HCT116 (cell line): ENCODE measurements at regions not wholly inside any gene's neighbourhood (a gene's known extent, or its start where the extent isn't known, plus 50 kb on each side); places are given as distances from the start of the nearest gene placed in this dataset.
A peak's percentile ranks its signal among the peaks of the same experiment; 100 is the strongest.

Experiments used
- ATAC-seq: fragments of 200-7000 bp; cut with Tn5 transposase; 2 replicates; pipeline ENCODE4 v1.9.1; 2020; ENCODE audit warnings: mild to moderate bottlenecking, moderate library complexity
- BruUV-seq: library from RNA; stranded (reverse); fragments of 400-500 nt; replicated peaks from 2 replicates; lab custom pipeline; 2021; lab: Mats Ljungman, UMichigan
- CTCF ChIA-PET: fragments of 300-600 bp; sonication (Branson Sonifier 250); formaldehyde crosslinking; loops from one replicate; lab custom pipeline; 2021; ENCODE audit warnings: antibody characterized with exemption; lab: Charles Lee
- POLR2A ChIA-PET: fragments of 300-600, 350-600 bp; sonication (Branson Sonifier 250); formaldehyde crosslinking; loops from one replicate; lab custom pipeline; 2021; ENCODE audit warnings: antibody characterized with exemption; lab: Charles Lee
- RAD21 ChIA-PET, 2 experiments: fragments of 300-600 bp; sonication (Branson Sonifier 250); formaldehyde crosslinking; loops; one replicate each; lab custom pipeline; 2023; ENCODE audit warnings: low total read pairs in 2 of 2; ENCODE audit not compliant: uncharacterized antibody in 2 of 2, unreplicated experiment in 2 of 2, low non-redundant PET in 1 of 2; lab: Charles Lee
- DNase-seq: peaks from one replicate; pipeline ENCODE4 v3.0.0-alpha.2; 2010; ENCODE audit warnings: low read depth, low spot score
- H2AFZ ChIP-seq: fragments of 200-600 bp; shearing (Covaris generic), sonication (generic); 2 replicates; pipeline ENCODE4 v1.6.1; 2017; ENCODE audit warnings: low read depth, mixed run types, mixed read lengths, antibody characterized with exemption, low read length; ENCODE audit not compliant: poor library complexity, severe bottlenecking
- H3K27ac ChIP-seq: 2 replicates; pipeline ENCODE4 v1.5.1; 2012; ENCODE audit warnings: low read depth, low read length
- H3K27me3 ChIP-seq: fragments of 200-600 bp; sonication (generic); 2 replicates; pipeline ENCODE4 v1.6.1; 2016; ENCODE audit warnings: mixed run types, low read length, mixed read lengths; ENCODE audit not compliant: insufficient read depth
- H3K36me3 ChIP-seq, 2 experiments: fragments of 200-500 bp in 1 of 2; fragments of 200-600 bp in 1 of 2; sonication (Bioruptor generic) in 1 of 2; sonication (generic) in 1 of 2; 2 replicates each; pipeline versions ENCODE4 v1.5.1 to v1.6.1; 2014 to 2016; ENCODE audit warnings: low read length in 2 of 2, inconsistent platforms in 1 of 2, mixed read lengths in 1 of 2, mixed run types in 1 of 2; ENCODE audit not compliant: insufficient read depth in 2 of 2, control insufficient read depth in 1 of 2
- H3K4me1 ChIP-seq, 2 experiments: fragments of 200-600 bp in 1 of 2; sonication (generic) in 1 of 2; 2 replicates each; pipeline versions ENCODE4 v1.5.1 to v1.6.1; 2012 to 2017; ENCODE audit warnings: low read length in 2 of 2, inconsistent platforms in 1 of 2, mild to moderate bottlenecking in 1 of 2, mixed read lengths in 1 of 2, mixed run types in 1 of 2, moderate library complexity in 1 of 2; ENCODE audit not compliant: insufficient read depth in 2 of 2, control insufficient read depth in 1 of 2
- H3K4me2 ChIP-seq: fragments of 200-600 bp; sonication (generic); 2 replicates; pipeline ENCODE4 v1.6.1; 2017; ENCODE audit warnings: mixed run types, low read length, mixed read lengths
- H3K4me3 ChIP-seq, 2 experiments: fragments of 200-600 bp in 1 of 2; sonication (generic) in 1 of 2; replicated peaks in 1 of 2; 2 replicates each; pipeline ENCODE4 v1.5.1; 2011 to 2016; ENCODE audit warnings: low read length in 2 of 2, control low read depth in 1 of 2, low read depth in 1 of 2, mild to moderate bottlenecking in 1 of 2, mixed read lengths in 1 of 2, mixed run types in 1 of 2
- H3K79me2 ChIP-seq: fragments of 200-600 bp; sonication (generic); 2 replicates; pipeline ENCODE4 v1.6.1; 2017; ENCODE audit warnings: mild to moderate bottlenecking, mixed run types, low read length, moderate library complexity, mixed read lengths; ENCODE audit not compliant: insufficient read depth
- H3K9ac ChIP-seq: fragments of 200-600 bp; sonication (generic); 2 replicates; pipeline ENCODE4 v1.6.1; 2016; ENCODE audit warnings: low read length, mixed read lengths
- H3K9me2 ChIP-seq: fragments of 200-600 bp; sonication (generic), shearing (Covaris generic); 2 replicates; pipeline ENCODE4 v1.6.1; 2017; ENCODE audit warnings: mixed run types, mild to moderate bottlenecking, moderate library complexity; ENCODE audit not compliant: insufficient read depth
- H3K9me3 ChIP-seq, 2 experiments: fragments of 200-500 bp in 1 of 2; fragments of 200-600 bp in 1 of 2; sonication (Bioruptor generic) in 1 of 2; sonication (generic) in 1 of 2; 2 replicates each; pipeline ENCODE4 v1.6.1; 2014 to 2017; ENCODE audit warnings: low read length in 2 of 2, mixed read lengths in 2 of 2, inconsistent platforms in 1 of 2, low read depth in 1 of 2, mild to moderate bottlenecking in 1 of 2, mixed run types in 1 of 2, moderate library complexity in 1 of 2; ENCODE audit not compliant: control insufficient read depth in 1 of 2, insufficient read depth in 1 of 2
- H4K20me1 ChIP-seq: fragments of 200-600 bp; sonication (generic), shearing (Covaris generic); 2 replicates; pipeline ENCODE4 v1.6.1; 2017; ENCODE audit warnings: mixed run types, mild to moderate bottlenecking, moderate library complexity; ENCODE audit not compliant: insufficient read depth
- CBX3 ChIP-seq: IDR thresholded peaks from 2 replicates; pipeline ENCODE4 v1.6.1; 2012; ENCODE audit warnings: low read depth
- CEBPB ChIP-seq: IDR thresholded peaks from 2 replicates; pipeline ENCODE4 v1.6.1; 2012; ENCODE audit warnings: low read depth
- EGR1 ChIP-seq: IDR thresholded peaks from 2 replicates; pipeline ENCODE4 v1.6.1; 2012; ENCODE audit warnings: low read depth
- JUND ChIP-seq: IDR thresholded peaks from 2 replicates; pipeline ENCODE4 v1.6.1; 2012
- MAX ChIP-seq: IDR thresholded peaks from 2 replicates; pipeline ENCODE4 v1.6.1; 2012
- POLR2A ChIP-seq: IDR thresholded peaks from 2 replicates; pipeline ENCODE4 v1.7.0; 2011; ENCODE audit warnings: borderline replicate concordance; ENCODE audit not compliant: insufficient read depth, insufficient read length; ENCODE audit errors: extremely low read depth
- TCF7L2 ChIP-seq: IDR thresholded peaks from 2 replicates; pipeline ENCODE4 v1.7.0; 2011; ENCODE audit warnings: borderline replicate concordance, inconsistent platforms; ENCODE audit not compliant: insufficient read depth, insufficient read length; ENCODE audit errors: extremely low read depth
- ZNF274 ChIP-seq: fragments of 200-500 bp; sonication (Bioruptor generic); IDR thresholded peaks from 2 replicates; pipeline ENCODE4 v1.6.1; 2014; ENCODE audit warnings: mild to moderate bottlenecking, low read depth, low read length, inconsistent platforms
- intact Hi-C: fragments of 100-400 bp; cut with micrococcal nuclease; formaldehyde crosslinking; loops from 2 replicates; pipeline ENCODE4 v1.10.0; 2022

GRCh38 chr2:226045080-226045479 is 645.6 kb downstream of the NYAP2 start:
- CTCF ChIA-PET, result no interaction called here
- POLR2A ChIA-PET, result interaction anchor here (1.0 to 1.7 kb wide), 2 partner anchors 9 to 14 kb away, joined by 4 to 8 read pairs; no protein-coding TSS in a partner anchor
- no peaks in the 10 kb centered on the region for H3K36me3 ChIP-seq
- DNase-seq (no peak), ATAC-seq (no peak)
- H3K27me3 ChIP-seq, result no peaks in the 10 kb centered on the region
- TF ChIP-seq ZNF274 (no peak), MAX (peak; percentile 66), EGR1 (no peak), JUND (no peak), CBX3 (peak; percentile 32; the same call in 1 of the 2 replicates), CEBPB (no peak), POLR2A (no peak)
- no peaks in the 10 kb centered on the region for H3K9me3 ChIP-seq
- no peak overlapping the region for H3K9ac ChIP-seq
- no TSS peak for BruUV-seq
- no peaks in the 10 kb centered on the region for H4K20me1 ChIP-seq
- no peak overlapping the region for H3K4me3 ChIP-seq
- no peaks in the 10 kb centered on the region for H3K9me2 ChIP-seq
- H3K4me1 ChIP-seq, result peaks cover 70 to 74% of the 10 kb centered on the region in 2 experiments
- no peaks in the 10 kb centered on the region for H3K79me2 ChIP-seq
- intact Hi-C loops, result no loop called here
- RAD21 ChIA-PET, result no interaction called here
- H3K27ac ChIP-seq, result peak overlapping the region; percentile 83
- H2AFZ ChIP-seq, result no peak overlapping the region
- H3K4me2 ChIP-seq, result no peak overlapping the region

- peaks cover 44 to 46% of the 10 kb centered on the region in 2 experiments; a peak in 2 of 4 replicates for H3K4me1 ChIP-seq
- DNase-seq (no peak), ATAC-seq (peak; percentile 52; the same call in 1 of the 2 replicates)
- TF ChIP-seq ZNF274 (no peak), TCF7L2 (peak; percentile 73)
- H3K4me2 ChIP-seq, result no peak overlapping the region
- no peaks in the 10 kb centered on the region for H3K27me3 ChIP-seq
- ChIA-PET CTCF (no interaction called here), RAD21 (interaction anchor here in 1 of 2 experiments (1.2 kb wide), 1 partner anchor 20 kb away, joined by 3 read pairs; no protein-coding TSS in a partner anchor), POLR2A (interaction anchor here (1.4 to 2.8 kb wide), 2 partner anchors 8 to 9 kb away, joined by 4 to 15 read pairs; no protein-coding TSS in a partner anchor)
- BruUV-seq, result no TSS peak
- no peak overlapping the region for H2AFZ ChIP-seq
- 0 out of 2 replicates have a peak overlapping the region, but pooled peaks have one; percentile 1 for H3K9ac ChIP-seq
- no peaks in the 10 kb centered on the region for H4K20me1 ChIP-seq
- H3K79me2 ChIP-seq, result no peaks in the 10 kb centered on the region
- peak overlapping the region; percentile 71 for H3K27ac ChIP-seq
- intact Hi-C loops, result no loop called here
- no peaks in the 10 kb centered on the region for H3K9me3 ChIP-seq
- peaks cover 0 to 6% of the 10 kb centered on the region in 2 experiments; a peak in 1 of 4 replicates for H3K36me3 ChIP-seq
- H3K9me2 ChIP-seq, result no peaks in the 10 kb centered on the region
- no peak overlapping the region for H3K4me3 ChIP-seq
These were observed 640.9 kb downstream of the NYAP2 start for GRCh38 chr2:226040344-226040900.
